Hepatocyte (in vitro differentiated cells): ENCODE measurements at regions not wholly inside any gene's neighbourhood (a gene's known extent, or its start where the extent isn't known, plus 50 kb on each side); places are given as distances from the start of the nearest gene placed in this dataset.

Source experiments
- CTCF ChIP-seq: fragments of 200-600 bp; sonication (generic); IDR thresholded peaks from 2 replicates; pipeline ENCODE4 v1.5.1; 2016; ENCODE audit warnings: antibody characterized with exemption, mild to moderate bottlenecking; ENCODE audit not compliant: poor library complexity
- EZH2 ChIP-seq: fragments of 200-600 bp; sonication (generic); IDR thresholded peaks from 2 replicates; pipeline ENCODE4 v1.6.1; 2016; ENCODE audit warnings: antibody characterized with exemption, mild to moderate bottlenecking, borderline replicate concordance

- TF ChIP-seq CTCF: no peak
- no peak for TF ChIP-seq EZH2
These were observed 1343.0 kb downstream of the TP53TG3F start for GRCh38 chr16:34802396-34802795.
